HepG2 (cell line): ENCODE measurements at regions not wholly inside any gene's neighbourhood (a gene's known extent, or its start where the extent isn't known, plus 50 kb on each side); places are given as distances from the start of the nearest gene placed in this dataset.

Experiments
- ATAC-seq: fragments of 200-7000 bp; cut with Tn5 transposase; 3 replicates; pipeline ENCODE4 v1.9.1; 2020; ENCODE audit warnings: mild to moderate bottlenecking, moderate library complexity
- BruUV-seq: library from RNA; stranded (reverse); fragments of 400-500 nt; replicated peaks from 2 replicates; lab custom pipeline; 2021; lab: Mats Ljungman, UMichigan
- CTCF ChIA-PET: fragments of 300-600 bp; formaldehyde crosslinking; extraction: SDS; loops from one replicate; lab custom pipeline; 2021; ENCODE audit warnings: low total read pairs, inconsistent platforms, low intra/inter-chr PET ratio; lab: Yijun Ruan, JAX
- POLR2A ChIA-PET: fragments of 350-600 bp; sonication (Branson Sonifier 250); formaldehyde crosslinking; loops from one replicate; lab custom pipeline; 2020; ENCODE audit warnings: antibody characterized with exemption, inconsistent platforms; lab: Yijun Ruan, JAX
- DNase-seq: peaks from one replicate; pipeline ENCODE4 v3.0.0-alpha.2; 2015; ENCODE audit warnings: low spot score
- FAIRE-seq: peaks from 3 replicates; lab custom pipeline; 2011; peaks lifted over from hg19 to GRCh38; lab: Jason Lieb, UNC
- H2AFZ ChIP-seq: one replicate; pipeline ENCODE4 v1.6.1; 2011; ENCODE audit warnings: low read length, inconsistent platforms
- H3K27ac ChIP-seq: fragments of 300-600 bp; 3 replicates; pipeline ENCODE4 v1.8.0; 2011; ENCODE audit warnings: mixed run types, mild to moderate bottlenecking, mixed read lengths, low read length, inconsistent platforms; ENCODE audit not compliant: insufficient read depth; ENCODE audit errors: extremely low read length
- H3K27me3 ChIP-seq, 2 experiments: fragments of 200-600 bp in 1 of 2; 2 replicates in 1 of 2; 3 replicates in 1 of 2; pipeline versions ENCODE4 v1.6.0 to v1.8.0; 2011; ENCODE audit warnings: low read length in 2 of 2, mild to moderate bottlenecking in 2 of 2, moderate library complexity in 2 of 2, inconsistent platforms in 1 of 2; ENCODE audit not compliant: insufficient read depth in 2 of 2, control insufficient read depth in 1 of 2
- H3K36me3 ChIP-seq, 2 experiments: fragments of 200-600 bp in 1 of 2; replicated peaks in 1 of 2; 2 replicates in 1 of 2; 3 replicates in 1 of 2; pipeline versions ENCODE4 v1.5.1 to v1.8.0; 2011; ENCODE audit warnings: low read length in 2 of 2, inconsistent platforms in 1 of 2; ENCODE audit not compliant: insufficient read depth in 2 of 2, control insufficient read depth in 1 of 2
- H3K4me1 ChIP-seq: 2 replicates; pipeline ENCODE4 v1.5.1; 2012; ENCODE audit warnings: low read length, inconsistent platforms; ENCODE audit not compliant: insufficient read depth
- H3K4me2 ChIP-seq: 2 replicates; pipeline ENCODE4 v1.6.0; 2011; ENCODE audit warnings: low read depth, low read length, inconsistent platforms
- H3K4me3 ChIP-seq, 3 experiments: fragments of 200-600 bp in 1 of 3; sonication (generic), shearing (Covaris generic) in 1 of 3; replicated peaks in 1 of 3; 2 replicates each; pipeline ENCODE4 v1.5.1; 2011 to 2016; ENCODE audit warnings: low read length in 3 of 3, inconsistent platforms in 2 of 3, low read depth in 2 of 3, mild to moderate bottlenecking in 2 of 3, control low read depth in 1 of 3, mixed read lengths in 1 of 3; ENCODE audit not compliant: insufficient read depth in 1 of 3
- H3K79me2 ChIP-seq: one replicate; pipeline ENCODE4 v1.6.1; 2011; ENCODE audit warnings: low read length, inconsistent platforms; ENCODE audit not compliant: insufficient read depth
- H3K9ac ChIP-seq: 2 replicates; pipeline ENCODE4 v1.6.0; 2011; ENCODE audit warnings: mild to moderate bottlenecking, low read depth, low read length, inconsistent platforms; ENCODE audit not compliant: insufficient read depth
- H3K9me3 ChIP-seq: 2 replicates; pipeline ENCODE4 v1.5.1; 2012; ENCODE audit warnings: mild to moderate bottlenecking, low read length
- H4K20me1 ChIP-seq: 2 replicates; pipeline ENCODE4 v1.6.0; 2011; ENCODE audit warnings: inconsistent platforms, mild to moderate bottlenecking, low read length, moderate library complexity; ENCODE audit not compliant: insufficient read depth
- ATF1 ChIP-seq: IDR thresholded peaks from 2 replicates; pipeline ENCODE4 v1.6.1; 2016; ENCODE audit warnings: mild to moderate bottlenecking, control low read depth
- HNRNPK ChIP-seq: fragments of 200-400 bp; formaldehyde crosslinking; IDR thresholded peaks from 2 replicates; pipeline ENCODE4 v1.6.1; 2018; ENCODE audit warnings: low read length, low read depth, moderate library complexity, mild to moderate bottlenecking; ENCODE audit not compliant: poor library complexity, severe bottlenecking
- NR2F1 ChIP-seq, 2 experiments: fragments of 450-650 bp in 1 of 2; formaldehyde crosslinking in 1 of 2; IDR thresholded peaks; 2 replicates each; pipeline versions ENCODE4 v1.5.0 to v1.6.1; 2016 to 2020; ENCODE audit warnings: mild to moderate bottlenecking in 1 of 2, missing compliant biosample characterization in 1 of 2, missing genetic modification reagents in 1 of 2, moderate library complexity in 1 of 2
- REPIN1 ChIP-seq: sonication (generic); formaldehyde crosslinking; IDR thresholded peaks from 2 replicates; pipeline ENCODE4 v1.8.0; 2022; ENCODE audit warnings: missing genetic modification reagents, low read depth, mild to moderate bottlenecking, borderline replicate concordance
- SETDB1 ChIP-seq: sonication (generic); formaldehyde crosslinking; IDR thresholded peaks from 2 replicates; pipeline ENCODE4 v1.5.1; 2020; ENCODE audit warnings: missing genetic modification reagents, mild to moderate bottlenecking, borderline replicate concordance
- SP2 ChIP-seq: sonication (generic); formaldehyde crosslinking; IDR thresholded peaks from 2 replicates; pipeline ENCODE4 v1.5.1; 2020; ENCODE audit warnings: mild to moderate bottlenecking, missing genetic modification reagents
- TCF7 ChIP-seq: sonication (generic); IDR thresholded peaks from 2 replicates; pipeline ENCODE4 v1.6.1; 2016; ENCODE audit warnings: antibody characterized with exemption, low read depth
- ZFX ChIP-seq: sonication (generic); formaldehyde crosslinking; IDR thresholded peaks from 2 replicates; pipeline ENCODE4 v1.4.0; 2020; ENCODE audit warnings: mild to moderate bottlenecking, low read depth, missing genetic modification reagents, moderate library complexity
- ZNF337 ChIP-seq: sonication (generic); formaldehyde crosslinking; IDR thresholded peaks from 2 replicates; pipeline ENCODE4 v1.5.1; 2020; ENCODE audit warnings: missing genetic modification reagents, low read depth, mild to moderate bottlenecking, borderline replicate concordance
- ZNF33B ChIP-seq: sonication (generic); formaldehyde crosslinking; IDR thresholded peaks from 2 replicates; pipeline ENCODE4 v1.5.1; 2020; ENCODE audit warnings: mild to moderate bottlenecking, missing genetic modification reagents
- WGBS: methylation state at CpG from one replicate; pipeline ENCODE4 v1.1.6; 2017; ENCODE audit warnings: low lambda C conversion rate; 5-methylcytosine and 5-hydroxymethylcytosine counted together
- in situ Hi-C: cut with HindIII; loops from 2 replicates; pipeline ENCODE4 v1.10.0; 2017; ENCODE audit warnings: low pct_unique_long_range_greater_than_20kb; ENCODE audit not compliant: extremely low pct_ligation_motif_present
- intact Hi-C: fragments of 100-400 bp; cut with micrococcal nuclease; formaldehyde crosslinking; loops from one replicate; pipeline ENCODE4 v1.10.0; 2022; ENCODE audit not compliant: unreplicated experiment
- TF ChIP-seq, protein P1 (sequence below), 2 experiments: sonication (generic) in 1 of 2; formaldehyde crosslinking in 1 of 2; IDR thresholded peaks; 2 replicates each; pipeline versions ENCODE4 v1.6.1 to v1.9.0; 2014 to 2022; ENCODE audit warnings: antibody characterized with exemption in 1 of 2, borderline replicate concordance in 1 of 2, inconsistent platforms in 1 of 2, low read depth in 1 of 2, missing genetic modification reagents in 1 of 2
- TF ChIP-seq, protein P2 (sequence below): sonication (generic); formaldehyde crosslinking; IDR thresholded peaks from 2 replicates; pipeline ENCODE4 v1.4.0; 2020; ENCODE audit warnings: mild to moderate bottlenecking, missing genetic modification reagents
- TF ChIP-seq, protein P3 (sequence below): sonication (generic); formaldehyde crosslinking; IDR thresholded peaks from 2 replicates; pipeline ENCODE4 v1.4.0; 2020; ENCODE audit warnings: missing genetic modification reagents
- TF ChIP-seq, protein P4 (sequence below): sonication (generic); formaldehyde crosslinking; IDR thresholded peaks from 2 replicates; pipeline ENCODE4 v1.8.0; 2022; ENCODE audit warnings: mild to moderate bottlenecking, missing genetic modification reagents, moderate library complexity

DNA sequence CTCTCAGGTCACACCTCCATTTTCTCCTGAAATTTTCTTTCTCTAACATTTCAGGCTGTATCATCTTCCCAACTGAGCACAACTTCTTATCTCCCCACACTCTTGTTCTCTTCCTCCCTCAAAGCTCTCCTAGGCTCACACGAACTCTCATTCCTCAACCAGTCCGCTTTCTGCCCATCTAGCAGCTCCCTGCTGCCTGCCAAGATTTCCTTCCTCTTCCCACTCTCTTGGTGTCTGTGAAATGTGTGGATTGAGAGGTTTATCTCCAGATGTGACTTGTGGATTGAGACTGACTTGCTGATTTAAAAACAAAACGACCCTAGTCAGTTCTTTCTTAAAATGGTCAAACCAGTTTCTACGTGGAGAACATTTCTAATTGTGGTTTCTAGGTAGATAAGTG is 106.3 kb downstream of the MTNR1B start:
- Histone ChIP-seq H3K79me2 (no peaks in the 10 kb centered on the region), H3K4me3 (no peak overlapping the region), H3K9ac (no peak overlapping the region), H3K27ac (no peak overlapping the region), H3K4me1 (no peaks in the 10 kb centered on the region), H2AFZ (no peak overlapping the region), H3K4me2 (no peak overlapping the region), H3K36me3 (no peaks in the 10 kb centered on the region), H3K27me3 (no peaks in the 10 kb centered on the region), H3K9me3 (no peaks in the 10 kb centered on the region), H4K20me1 (no peaks in the 10 kb centered on the region)
- no peak for ATAC-seq
- CTCF ChIA-PET: no interaction called here
- DNase-seq: no peak
- POLR2A ChIA-PET: no interaction called here
- WGBS: 4% methylated on average over 4 of the region's 4 CpGs
- in situ Hi-C loops (no loop called here), intact Hi-C loops (no loop called here)
- no TSS peak for BruUV-seq
- no peak for FAIRE-seq
- no peak for TF ChIP-seq TCF7
- no peak for TF ChIP-seq HNRNPK
- TF ChIP-seq, protein P1, sequence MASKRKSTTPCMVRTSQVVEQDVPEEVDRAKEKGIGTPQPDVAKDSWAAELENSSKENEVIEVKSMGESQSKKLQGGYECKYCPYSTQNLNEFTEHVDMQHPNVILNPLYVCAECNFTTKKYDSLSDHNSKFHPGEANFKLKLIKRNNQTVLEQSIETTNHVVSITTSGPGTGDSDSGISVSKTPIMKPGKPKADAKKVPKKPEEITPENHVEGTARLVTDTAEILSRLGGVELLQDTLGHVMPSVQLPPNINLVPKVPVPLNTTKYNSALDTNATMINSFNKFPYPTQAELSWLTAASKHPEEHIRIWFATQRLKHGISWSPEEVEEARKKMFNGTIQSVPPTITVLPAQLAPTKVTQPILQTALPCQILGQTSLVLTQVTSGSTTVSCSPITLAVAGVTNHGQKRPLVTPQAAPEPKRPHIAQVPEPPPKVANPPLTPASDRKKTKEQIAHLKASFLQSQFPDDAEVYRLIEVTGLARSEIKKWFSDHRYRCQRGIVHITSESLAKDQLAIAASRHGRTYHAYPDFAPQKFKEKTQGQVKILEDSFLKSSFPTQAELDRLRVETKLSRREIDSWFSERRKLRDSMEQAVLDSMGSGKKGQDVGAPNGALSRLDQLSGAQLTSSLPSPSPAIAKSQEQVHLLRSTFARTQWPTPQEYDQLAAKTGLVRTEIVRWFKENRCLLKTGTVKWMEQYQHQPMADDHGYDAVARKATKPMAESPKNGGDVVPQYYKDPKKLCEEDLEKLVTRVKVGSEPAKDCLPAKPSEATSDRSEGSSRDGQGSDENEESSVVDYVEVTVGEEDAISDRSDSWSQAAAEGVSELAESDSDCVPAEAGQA (IDR thresholded peaks at IDR 0.05; ENCODE audit: low read depth): no peak
- TF ChIP-seq, protein P1 (CRISPR knock-in tag; IDR thresholded peaks at IDR 0.05; ENCODE audit: borderline replicate concordance): no peak
- no peak for TF ChIP-seq REPIN1 (CRISPR knock-in tag)
- TF ChIP-seq, protein P2, sequence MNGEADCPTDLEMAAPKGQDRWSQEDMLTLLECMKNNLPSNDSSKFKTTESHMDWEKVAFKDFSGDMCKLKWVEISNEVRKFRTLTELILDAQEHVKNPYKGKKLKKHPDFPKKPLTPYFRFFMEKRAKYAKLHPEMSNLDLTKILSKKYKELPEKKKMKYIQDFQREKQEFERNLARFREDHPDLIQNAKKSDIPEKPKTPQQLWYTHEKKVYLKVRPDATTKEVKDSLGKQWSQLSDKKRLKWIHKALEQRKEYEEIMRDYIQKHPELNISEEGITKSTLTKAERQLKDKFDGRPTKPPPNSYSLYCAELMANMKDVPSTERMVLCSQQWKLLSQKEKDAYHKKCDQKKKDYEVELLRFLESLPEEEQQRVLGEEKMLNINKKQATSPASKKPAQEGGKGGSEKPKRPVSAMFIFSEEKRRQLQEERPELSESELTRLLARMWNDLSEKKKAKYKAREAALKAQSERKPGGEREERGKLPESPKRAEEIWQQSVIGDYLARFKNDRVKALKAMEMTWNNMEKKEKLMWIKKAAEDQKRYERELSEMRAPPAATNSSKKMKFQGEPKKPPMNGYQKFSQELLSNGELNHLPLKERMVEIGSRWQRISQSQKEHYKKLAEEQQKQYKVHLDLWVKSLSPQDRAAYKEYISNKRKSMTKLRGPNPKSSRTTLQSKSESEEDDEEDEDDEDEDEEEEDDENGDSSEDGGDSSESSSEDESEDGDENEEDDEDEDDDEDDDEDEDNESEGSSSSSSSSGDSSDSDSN: no peak
- TF ChIP-seq ZNF33B (CRISPR knock-in tag): no peak
- no peak for TF ChIP-seq ATF1 (CRISPR knock-in tag)
- no peak for TF ChIP-seq SETDB1 (CRISPR knock-in tag)
- TF ChIP-seq SP2 (CRISPR knock-in tag): no peak
- TF ChIP-seq, protein P3, sequence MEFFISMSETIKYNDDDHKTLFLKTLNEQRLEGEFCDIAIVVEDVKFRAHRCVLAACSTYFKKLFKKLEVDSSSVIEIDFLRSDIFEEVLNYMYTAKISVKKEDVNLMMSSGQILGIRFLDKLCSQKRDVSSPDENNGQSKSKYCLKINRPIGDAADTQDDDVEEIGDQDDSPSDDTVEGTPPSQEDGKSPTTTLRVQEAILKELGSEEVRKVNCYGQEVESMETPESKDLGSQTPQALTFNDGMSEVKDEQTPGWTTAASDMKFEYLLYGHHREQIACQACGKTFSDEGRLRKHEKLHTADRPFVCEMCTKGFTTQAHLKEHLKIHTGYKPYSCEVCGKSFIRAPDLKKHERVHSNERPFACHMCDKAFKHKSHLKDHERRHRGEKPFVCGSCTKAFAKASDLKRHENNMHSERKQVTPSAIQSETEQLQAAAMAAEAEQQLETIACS (CRISPR knock-in tag): no peak
- no peak for TF ChIP-seq ZFX (CRISPR knock-in tag)
- TF ChIP-seq ZNF337 (CRISPR knock-in tag): no peak
- TF ChIP-seq NR2F1 (CRISPR knock-in tag; IDR thresholded peaks at IDR 0.05): no peak
- TF ChIP-seq, protein P4, sequence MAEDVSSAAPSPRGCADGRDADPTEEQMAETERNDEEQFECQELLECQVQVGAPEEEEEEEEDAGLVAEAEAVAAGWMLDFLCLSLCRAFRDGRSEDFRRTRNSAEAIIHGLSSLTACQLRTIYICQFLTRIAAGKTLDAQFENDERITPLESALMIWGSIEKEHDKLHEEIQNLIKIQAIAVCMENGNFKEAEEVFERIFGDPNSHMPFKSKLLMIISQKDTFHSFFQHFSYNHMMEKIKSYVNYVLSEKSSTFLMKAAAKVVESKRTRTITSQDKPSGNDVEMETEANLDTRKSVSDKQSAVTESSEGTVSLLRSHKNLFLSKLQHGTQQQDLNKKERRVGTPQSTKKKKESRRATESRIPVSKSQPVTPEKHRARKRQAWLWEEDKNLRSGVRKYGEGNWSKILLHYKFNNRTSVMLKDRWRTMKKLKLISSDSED (CRISPR knock-in tag): no peak
